Right lobe of liver (tissue), 4 donors: ENCODE measurements at regions not wholly inside any gene's neighbourhood (a gene's known extent, or its start where the extent isn't known, plus 50 kb on each side); places are given as distances from the start of the nearest gene placed in this dataset.

ENCODE experiments used
- POLR2A ChIP-seq: fragments of 450-650 bp; IDR thresholded peaks from one replicate; pipeline ENCODE4 v1.6.1; 2017; ENCODE audit warnings: antibody characterized with exemption, mild to moderate bottlenecking
- TF ChIP-seq, protein P1 (sequence below), 4 donors: fragments of 200-600 bp in 3 of 4; fragments of 450-650 bp in 1 of 4; IDR thresholded peaks; one replicate each; pipeline versions ENCODE4 v1.5.1 to v1.8.0; 2016 to 2022; ENCODE audit warnings: antibody characterized with exemption in 4 of 4, mild to moderate bottlenecking in 2 of 4
- donor health status: DM: no; HTN: no; CAD: no.
- donor health status: DM: no; HTN: no; CAD: no.
- donor health status: DM: no; HTN: yes; CAD: no.

DNA sequence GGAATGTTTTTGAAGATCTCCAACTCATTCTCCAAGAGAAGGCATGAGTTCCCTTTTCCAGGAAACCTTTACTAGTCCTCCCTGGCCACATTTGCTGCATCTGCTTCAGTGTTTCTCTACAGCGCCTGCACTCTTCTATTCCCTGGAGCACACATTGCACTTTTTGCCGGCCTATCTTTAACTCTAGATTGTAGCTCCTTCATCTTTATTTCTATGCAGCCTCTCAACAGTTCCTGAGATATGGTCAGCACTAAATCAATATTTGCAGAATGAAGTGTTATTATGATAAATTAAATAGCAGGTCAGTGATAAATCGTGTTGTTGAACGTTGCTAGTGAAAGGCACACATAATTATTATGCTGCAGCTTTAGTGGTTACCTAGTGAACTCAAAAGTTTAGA, 88.3 kb downstream of the VCX3A start:
- TF ChIP-seq, protein P1, sequence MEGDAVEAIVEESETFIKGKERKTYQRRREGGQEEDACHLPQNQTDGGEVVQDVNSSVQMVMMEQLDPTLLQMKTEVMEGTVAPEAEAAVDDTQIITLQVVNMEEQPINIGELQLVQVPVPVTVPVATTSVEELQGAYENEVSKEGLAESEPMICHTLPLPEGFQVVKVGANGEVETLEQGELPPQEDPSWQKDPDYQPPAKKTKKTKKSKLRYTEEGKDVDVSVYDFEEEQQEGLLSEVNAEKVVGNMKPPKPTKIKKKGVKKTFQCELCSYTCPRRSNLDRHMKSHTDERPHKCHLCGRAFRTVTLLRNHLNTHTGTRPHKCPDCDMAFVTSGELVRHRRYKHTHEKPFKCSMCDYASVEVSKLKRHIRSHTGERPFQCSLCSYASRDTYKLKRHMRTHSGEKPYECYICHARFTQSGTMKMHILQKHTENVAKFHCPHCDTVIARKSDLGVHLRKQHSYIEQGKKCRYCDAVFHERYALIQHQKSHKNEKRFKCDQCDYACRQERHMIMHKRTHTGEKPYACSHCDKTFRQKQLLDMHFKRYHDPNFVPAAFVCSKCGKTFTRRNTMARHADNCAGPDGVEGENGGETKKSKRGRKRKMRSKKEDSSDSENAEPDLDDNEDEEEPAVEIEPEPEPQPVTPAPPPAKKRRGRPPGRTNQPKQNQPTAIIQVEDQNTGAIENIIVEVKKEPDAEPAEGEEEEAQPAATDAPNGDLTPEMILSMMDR (IDR thresholded peaks at IDR 0.05), result no peak
- TF ChIP-seq POLR2A, result no peak
